HCT116 (cell line): ENCODE measurements at regions not wholly inside any gene's neighbourhood (a gene's known extent, or its start where the extent isn't known, plus 50 kb on each side); places are given as distances from the start of the nearest gene placed in this dataset.

ENCODE experiments used
- ATAC-seq: fragments of 200-7000 bp; cut with Tn5 transposase; 2 replicates; pipeline ENCODE4 v1.9.1; 2020; ENCODE audit warnings: mild to moderate bottlenecking, moderate library complexity
- BruUV-seq: library from RNA; stranded (reverse); fragments of 400-500 nt; replicated peaks from 2 replicates; lab custom pipeline; 2021; lab: Mats Ljungman, UMichigan
- CTCF ChIA-PET: fragments of 300-600 bp; sonication (Branson Sonifier 250); formaldehyde crosslinking; loops from one replicate; lab custom pipeline; 2021; ENCODE audit warnings: antibody characterized with exemption; lab: Charles Lee
- POLR2A ChIA-PET: fragments of 300-600, 350-600 bp; sonication (Branson Sonifier 250); formaldehyde crosslinking; loops from one replicate; lab custom pipeline; 2021; ENCODE audit warnings: antibody characterized with exemption; lab: Charles Lee
- RAD21 ChIA-PET, 2 experiments: fragments of 300-600 bp; sonication (Branson Sonifier 250); formaldehyde crosslinking; loops; one replicate each; lab custom pipeline; 2023; ENCODE audit warnings: low total read pairs in 2 of 2; ENCODE audit not compliant: uncharacterized antibody in 2 of 2, unreplicated experiment in 2 of 2, low non-redundant PET in 1 of 2; lab: Charles Lee
- DNase-seq: peaks from one replicate; pipeline ENCODE4 v3.0.0-alpha.2; 2010; ENCODE audit warnings: low read depth, low spot score
- H2AFZ ChIP-seq: fragments of 200-600 bp; shearing (Covaris generic), sonication (generic); 2 replicates; pipeline ENCODE4 v1.6.1; 2017; ENCODE audit warnings: low read depth, mixed run types, mixed read lengths, antibody characterized with exemption, low read length; ENCODE audit not compliant: poor library complexity, severe bottlenecking
- H3K27ac ChIP-seq: 2 replicates; pipeline ENCODE4 v1.5.1; 2012; ENCODE audit warnings: low read depth, low read length
- H3K27me3 ChIP-seq: fragments of 200-600 bp; sonication (generic); 2 replicates; pipeline ENCODE4 v1.6.1; 2016; ENCODE audit warnings: mixed run types, low read length, mixed read lengths; ENCODE audit not compliant: insufficient read depth
- H3K36me3 ChIP-seq, 2 experiments: fragments of 200-500 bp in 1 of 2; fragments of 200-600 bp in 1 of 2; sonication (Bioruptor generic) in 1 of 2; sonication (generic) in 1 of 2; 2 replicates each; pipeline versions ENCODE4 v1.5.1 to v1.6.1; 2014 to 2016; ENCODE audit warnings: low read length in 2 of 2, inconsistent platforms in 1 of 2, mixed read lengths in 1 of 2, mixed run types in 1 of 2; ENCODE audit not compliant: insufficient read depth in 2 of 2, control insufficient read depth in 1 of 2
- H3K4me1 ChIP-seq, 2 experiments: fragments of 200-600 bp in 1 of 2; sonication (generic) in 1 of 2; 2 replicates each; pipeline versions ENCODE4 v1.5.1 to v1.6.1; 2012 to 2017; ENCODE audit warnings: low read length in 2 of 2, inconsistent platforms in 1 of 2, mild to moderate bottlenecking in 1 of 2, mixed read lengths in 1 of 2, mixed run types in 1 of 2, moderate library complexity in 1 of 2; ENCODE audit not compliant: insufficient read depth in 2 of 2, control insufficient read depth in 1 of 2
- H3K4me2 ChIP-seq: fragments of 200-600 bp; sonication (generic); 2 replicates; pipeline ENCODE4 v1.6.1; 2017; ENCODE audit warnings: mixed run types, low read length, mixed read lengths
- H3K4me3 ChIP-seq, 2 experiments: fragments of 200-600 bp in 1 of 2; sonication (generic) in 1 of 2; replicated peaks in 1 of 2; 2 replicates each; pipeline ENCODE4 v1.5.1; 2011 to 2016; ENCODE audit warnings: low read length in 2 of 2, control low read depth in 1 of 2, low read depth in 1 of 2, mild to moderate bottlenecking in 1 of 2, mixed read lengths in 1 of 2, mixed run types in 1 of 2
- H3K79me2 ChIP-seq: fragments of 200-600 bp; sonication (generic); 2 replicates; pipeline ENCODE4 v1.6.1; 2017; ENCODE audit warnings: mild to moderate bottlenecking, mixed run types, low read length, moderate library complexity, mixed read lengths; ENCODE audit not compliant: insufficient read depth
- H3K9ac ChIP-seq: fragments of 200-600 bp; sonication (generic); 2 replicates; pipeline ENCODE4 v1.6.1; 2016; ENCODE audit warnings: low read length, mixed read lengths
- H3K9me2 ChIP-seq: fragments of 200-600 bp; sonication (generic), shearing (Covaris generic); 2 replicates; pipeline ENCODE4 v1.6.1; 2017; ENCODE audit warnings: mixed run types, mild to moderate bottlenecking, moderate library complexity; ENCODE audit not compliant: insufficient read depth
- H3K9me3 ChIP-seq, 2 experiments: fragments of 200-500 bp in 1 of 2; fragments of 200-600 bp in 1 of 2; sonication (Bioruptor generic) in 1 of 2; sonication (generic) in 1 of 2; 2 replicates each; pipeline ENCODE4 v1.6.1; 2014 to 2017; ENCODE audit warnings: low read length in 2 of 2, mixed read lengths in 2 of 2, inconsistent platforms in 1 of 2, low read depth in 1 of 2, mild to moderate bottlenecking in 1 of 2, mixed run types in 1 of 2, moderate library complexity in 1 of 2; ENCODE audit not compliant: control insufficient read depth in 1 of 2, insufficient read depth in 1 of 2
- H4K20me1 ChIP-seq: fragments of 200-600 bp; sonication (generic), shearing (Covaris generic); 2 replicates; pipeline ENCODE4 v1.6.1; 2017; ENCODE audit warnings: mixed run types, mild to moderate bottlenecking, moderate library complexity; ENCODE audit not compliant: insufficient read depth
- ATF3 ChIP-seq: IDR thresholded peaks from 2 replicates; pipeline ENCODE4 v1.6.1; 2012
- CEBPB ChIP-seq: IDR thresholded peaks from 2 replicates; pipeline ENCODE4 v1.6.1; 2012; ENCODE audit warnings: low read depth
- EGR1 ChIP-seq: IDR thresholded peaks from 2 replicates; pipeline ENCODE4 v1.6.1; 2012; ENCODE audit warnings: low read depth
- ELF1 ChIP-seq: IDR thresholded peaks from 2 replicates; pipeline ENCODE4 v1.6.1; 2012; ENCODE audit warnings: low read depth, borderline replicate concordance
- EZH2phosphoT487 ChIP-seq: fragments of 200-600 bp; IDR thresholded peaks from 2 replicates; pipeline ENCODE4 v1.6.1; 2018; ENCODE audit warnings: antibody characterized with exemption, borderline replicate concordance
- JUND ChIP-seq: IDR thresholded peaks from 2 replicates; pipeline ENCODE4 v1.6.1; 2012
- POLR2A ChIP-seq: IDR thresholded peaks from 2 replicates; pipeline ENCODE4 v1.7.0; 2011; ENCODE audit warnings: borderline replicate concordance; ENCODE audit not compliant: insufficient read depth, insufficient read length; ENCODE audit errors: extremely low read depth
- POLR2AphosphoS5 ChIP-seq: IDR thresholded peaks from 2 replicates; pipeline ENCODE4 v1.6.1; 2011; ENCODE audit warnings: mild to moderate bottlenecking, low read depth, low read length, moderate library complexity
- RAD21 ChIP-seq: IDR thresholded peaks from 2 replicates; pipeline ENCODE4 v1.6.1; 2012; ENCODE audit warnings: low read depth, mild to moderate bottlenecking
- TCF7L2 ChIP-seq: IDR thresholded peaks from 2 replicates; pipeline ENCODE4 v1.7.0; 2011; ENCODE audit warnings: borderline replicate concordance, inconsistent platforms; ENCODE audit not compliant: insufficient read depth, insufficient read length; ENCODE audit errors: extremely low read depth
- YY1 ChIP-seq: IDR thresholded peaks from 2 replicates; pipeline ENCODE4 v1.6.1; 2011; ENCODE audit warnings: low read length, low read depth, moderate library complexity, mild to moderate bottlenecking; ENCODE audit not compliant: insufficient replicate concordance; ENCODE audit errors: extremely low read depth
- ZNF274 ChIP-seq: fragments of 200-500 bp; sonication (Bioruptor generic); IDR thresholded peaks from 2 replicates; pipeline ENCODE4 v1.6.1; 2014; ENCODE audit warnings: mild to moderate bottlenecking, low read depth, low read length, inconsistent platforms
- intact Hi-C: fragments of 100-400 bp; cut with micrococcal nuclease; formaldehyde crosslinking; loops from 2 replicates; pipeline ENCODE4 v1.10.0; 2022
- TF ChIP-seq, protein P1 (sequence below): IDR thresholded peaks from 2 replicates; pipeline ENCODE4 v1.6.1; 2012; ENCODE audit warnings: low read depth

DNA sequence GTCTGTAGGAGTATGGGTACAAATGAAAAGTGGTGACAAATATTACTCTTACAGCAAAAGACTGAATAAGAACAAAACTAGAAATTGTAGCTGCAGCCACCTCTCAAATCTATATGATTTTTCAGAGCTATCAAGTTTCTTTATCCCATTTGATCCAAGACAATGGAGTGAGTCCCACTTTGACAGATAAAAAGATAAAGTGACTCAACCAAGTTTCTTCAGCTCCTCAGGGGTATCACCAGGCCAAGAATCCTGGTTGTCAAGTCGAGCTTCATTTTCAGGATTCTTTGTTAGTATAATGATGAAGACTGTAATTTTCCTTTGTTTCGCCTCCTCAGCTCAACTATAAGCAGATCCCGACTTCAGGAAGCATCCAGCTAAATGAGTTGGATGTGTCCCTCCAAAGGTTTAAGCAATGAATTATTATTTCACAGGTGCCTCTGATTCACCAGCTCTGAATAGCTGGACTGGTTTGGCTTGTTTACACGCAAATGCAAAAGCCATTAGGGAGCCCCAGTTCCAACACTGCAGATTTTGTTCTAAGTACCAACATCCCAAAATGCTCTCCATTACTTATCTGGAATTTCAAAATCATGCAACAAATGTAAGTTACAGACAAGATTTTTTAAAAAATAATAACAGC, 238.9 kb downstream of the MAFB start:
- ATAC-seq: no peak
- Histone ChIP-seq H3K27me3 (peaks cover 25% of the 10 kb centered on the region), H3K9ac (no peak overlapping the region), H3K36me3 (no peaks in the 10 kb centered on the region), H4K20me1 (no peaks in the 10 kb centered on the region), H3K4me1 (no peaks in the 10 kb centered on the region)
- POLR2A ChIA-PET: no interaction called here
- TF ChIP-seq RAD21 (no peak), JUND (no peak), CEBPB (no peak), ELF1 (no peak), POLR2AphosphoS5 (no peak), POLR2A (no peak), ATF3 (no peak), EZH2phosphoT487 (no peak), EGR1 (no peak), TCF7L2 (no peak), YY1 (no peak), ZNF274 (no peak)
- TF ChIP-seq, protein P1, sequence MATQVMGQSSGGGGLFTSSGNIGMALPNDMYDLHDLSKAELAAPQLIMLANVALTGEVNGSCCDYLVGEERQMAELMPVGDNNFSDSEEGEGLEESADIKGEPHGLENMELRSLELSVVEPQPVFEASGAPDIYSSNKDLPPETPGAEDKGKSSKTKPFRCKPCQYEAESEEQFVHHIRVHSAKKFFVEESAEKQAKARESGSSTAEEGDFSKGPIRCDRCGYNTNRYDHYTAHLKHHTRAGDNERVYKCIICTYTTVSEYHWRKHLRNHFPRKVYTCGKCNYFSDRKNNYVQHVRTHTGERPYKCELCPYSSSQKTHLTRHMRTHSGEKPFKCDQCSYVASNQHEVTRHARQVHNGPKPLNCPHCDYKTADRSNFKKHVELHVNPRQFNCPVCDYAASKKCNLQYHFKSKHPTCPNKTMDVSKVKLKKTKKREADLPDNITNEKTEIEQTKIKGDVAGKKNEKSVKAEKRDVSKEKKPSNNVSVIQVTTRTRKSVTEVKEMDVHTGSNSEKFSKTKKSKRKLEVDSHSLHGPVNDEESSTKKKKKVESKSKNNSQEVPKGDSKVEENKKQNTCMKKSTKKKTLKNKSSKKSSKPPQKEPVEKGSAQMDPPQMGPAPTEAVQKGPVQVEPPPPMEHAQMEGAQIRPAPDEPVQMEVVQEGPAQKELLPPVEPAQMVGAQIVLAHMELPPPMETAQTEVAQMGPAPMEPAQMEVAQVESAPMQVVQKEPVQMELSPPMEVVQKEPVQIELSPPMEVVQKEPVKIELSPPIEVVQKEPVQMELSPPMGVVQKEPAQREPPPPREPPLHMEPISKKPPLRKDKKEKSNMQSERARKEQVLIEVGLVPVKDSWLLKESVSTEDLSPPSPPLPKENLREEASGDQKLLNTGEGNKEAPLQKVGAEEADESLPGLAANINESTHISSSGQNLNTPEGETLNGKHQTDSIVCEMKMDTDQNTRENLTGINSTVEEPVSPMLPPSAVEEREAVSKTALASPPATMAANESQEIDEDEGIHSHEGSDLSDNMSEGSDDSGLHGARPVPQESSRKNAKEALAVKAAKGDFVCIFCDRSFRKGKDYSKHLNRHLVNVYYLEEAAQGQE: no peak
- TF ChIP-seq, all 23 proteins: peak for 0
- H3K4me3 ChIP-seq: no peak overlapping the region
- H3K4me2 ChIP-seq: no peak overlapping the region
- no peaks in the 10 kb centered on the region for H3K9me3 ChIP-seq
- no peaks in the 10 kb centered on the region for H3K79me2 ChIP-seq
- no peak overlapping the region for H2AFZ ChIP-seq
- RAD21 ChIA-PET: no interaction called here
- no peaks in the 10 kb centered on the region for H3K9me2 ChIP-seq
- intact Hi-C loops: no loop called here
- no peak for DNase-seq
- H3K27ac ChIP-seq: no peak overlapping the region
- CTCF ChIA-PET: no interaction called here
- no TSS peak for BruUV-seq
